Neuron (in vitro differentiated cells): ENCODE measurements at regions not wholly inside any gene's neighbourhood (a gene's known extent, or its start where the extent isn't known, plus 50 kb on each side); places are given as distances from the start of the nearest gene placed in this dataset.
"Not testable (repeated sequence)": the region's sequence is repeated elsewhere in the genome, so short reads cannot be mapped to it uniquely, and the experiment has no call there.

Source experiments
- H2AFZ ChIP-seq: one replicate; pipeline ENCODE4 v1.6.1; 2013; ENCODE audit warnings: low read depth, mild to moderate bottlenecking, inconsistent platforms, low read length, moderate library complexity
- H3K27me3 ChIP-seq: one replicate; pipeline ENCODE4 v1.6.1; 2013; ENCODE audit warnings: low read length; ENCODE audit not compliant: insufficient read depth
- H3K36me3 ChIP-seq: one replicate; pipeline ENCODE4 v1.6.1; 2013; ENCODE audit warnings: low read length; ENCODE audit not compliant: insufficient read depth
- H3K4me1 ChIP-seq: one replicate; pipeline ENCODE4 v1.6.1; 2013; ENCODE audit warnings: low read length; ENCODE audit not compliant: insufficient read depth
- H3K4me3 ChIP-seq: 2 replicates; pipeline ENCODE4 v1.5.1; 2013; ENCODE audit warnings: mild to moderate bottlenecking, low read length, moderate library complexity
- H3K9me3 ChIP-seq: one replicate; pipeline ENCODE4 v1.6.1; 2013; ENCODE audit warnings: low read length

GRCh38 chr5:130479045-130479804, 575.0 kb downstream of the CHSY3 start:
- no peaks in the 10 kb centered on the region for H3K27me3 ChIP-seq
- H3K36me3 ChIP-seq, result no peaks in the 10 kb centered on the region
- H3K4me3 ChIP-seq, result no peak overlapping the region
- H3K9me3 ChIP-seq, result no peaks in the 10 kb centered on the region
- no peaks in the 10 kb centered on the region for H3K4me1 ChIP-seq
- no peak overlapping the region for H2AFZ ChIP-seq

GRCh38 chr5:130476325-130476724, 572.1 kb downstream of the CHSY3 start:
- no peaks in the 10 kb centered on the region for H3K4me1 ChIP-seq
- no peak overlapping the region for H3K4me3 ChIP-seq
- no peaks in the 10 kb centered on the region for H3K36me3 ChIP-seq
- H2AFZ ChIP-seq, result no peak overlapping the region
- no peaks in the 10 kb centered on the region for H3K9me3 ChIP-seq
- no peaks in the 10 kb centered on the region for H3K27me3 ChIP-seq

- Histone ChIP-seq H3K36me3 (no peaks in the 10 kb centered on the region), H3K9me3 (no peaks in the 10 kb centered on the region), H3K4me3 (no peak overlapping the region), H3K27me3 (no peaks in the 10 kb centered on the region), H2AFZ (no peak overlapping the region), H3K4me1 (no peaks in the 10 kb centered on the region)
Observed at GRCh38 chr5:130462516-130462915, 558.3 kb downstream of the CHSY3 start.

- no peak overlapping the region for H3K4me3 ChIP-seq
- no peaks in the 10 kb centered on the region for H3K27me3 ChIP-seq
- H3K4me1 ChIP-seq, result no peaks in the 10 kb centered on the region
- H3K36me3 ChIP-seq, result no peaks in the 10 kb centered on the region
- H3K9me3 ChIP-seq, result no peaks in the 10 kb centered on the region
- no peak overlapping the region for H2AFZ ChIP-seq
Observed at GRCh38 chr5:130455175-130455574, 550.9 kb downstream of the CHSY3 start.

GRCh38 chr5:130452744-130453143, 548.5 kb downstream of the CHSY3 start:
- no peaks in the 10 kb centered on the region for H3K36me3 ChIP-seq
- H3K27me3 ChIP-seq, result no peaks in the 10 kb centered on the region
- H3K4me3 ChIP-seq, result no peak overlapping the region
- no peaks in the 10 kb centered on the region for H3K9me3 ChIP-seq
- no peaks in the 10 kb centered on the region for H3K4me1 ChIP-seq
- H2AFZ ChIP-seq, result no peak overlapping the region

GRCh38 chr5:130436430-130436829, 532.2 kb downstream of the CHSY3 start:
- Histone ChIP-seq H3K27me3 (no peaks in the 10 kb centered on the region), H2AFZ (no peak overlapping the region), H3K9me3 (no peaks in the 10 kb centered on the region), H3K4me3 (no peak overlapping the region), H3K4me1 (no peaks in the 10 kb centered on the region), H3K36me3 (no peaks in the 10 kb centered on the region)

GRCh38 chr5:130427222-130427955, 523.1 kb downstream of the CHSY3 start:
- no peaks in the 10 kb centered on the region for H3K36me3 ChIP-seq
- H3K9me3 ChIP-seq, result no peaks in the 10 kb centered on the region
- H3K4me3 ChIP-seq, result no peak overlapping the region
- H3K27me3 ChIP-seq, result no peaks in the 10 kb centered on the region
- no peaks in the 10 kb centered on the region for H3K4me1 ChIP-seq
- H2AFZ ChIP-seq, result no peak overlapping the region

- H3K4me3 ChIP-seq, result no peak overlapping the region
- no peak overlapping the region for H2AFZ ChIP-seq
- no peaks in the 10 kb centered on the region for H3K36me3 ChIP-seq
- no peaks in the 10 kb centered on the region for H3K9me3 ChIP-seq
- no peaks in the 10 kb centered on the region for H3K27me3 ChIP-seq
- H3K4me1 ChIP-seq, result no peaks in the 10 kb centered on the region
Observed at GRCh38 chr5:130425424-130425823, 521.2 kb downstream of the CHSY3 start.

GRCh38 chr5:130424341-130424740, 520.1 kb downstream of the CHSY3 start:
- Histone ChIP-seq H3K36me3 (no peaks in the 10 kb centered on the region), H3K27me3 (no peaks in the 10 kb centered on the region), H3K4me1 (no peaks in the 10 kb centered on the region), H2AFZ (no peak overlapping the region), H3K9me3 (no peaks in the 10 kb centered on the region), H3K4me3 (no peak overlapping the region)

- Histone ChIP-seq H3K27me3 (no peaks in the 10 kb centered on the region), H3K36me3 (no peaks in the 10 kb centered on the region), H3K4me1 (no peaks in the 10 kb centered on the region), H3K4me3 (no peak overlapping the region), H3K9me3 (no peaks in the 10 kb centered on the region), H2AFZ (no peak overlapping the region)
Observed at GRCh38 chr5:130402906-130403305, 498.6 kb downstream of the CHSY3 start.

- no peaks in the 10 kb centered on the region for H3K27me3 ChIP-seq
- H3K4me1 ChIP-seq, result no peaks in the 10 kb centered on the region
- no peaks in the 10 kb centered on the region for H3K36me3 ChIP-seq
- no peaks in the 10 kb centered on the region for H3K9me3 ChIP-seq
- no peak overlapping the region for H3K4me3 ChIP-seq
- H2AFZ ChIP-seq, result no peak overlapping the region
Observed at GRCh38 chr5:130400091-130400490, 495.8 kb downstream of the CHSY3 start.

GRCh38 chr5:130398825-130399224, 494.6 kb downstream of the CHSY3 start:
- H3K27me3 ChIP-seq, result no peaks in the 10 kb centered on the region
- H2AFZ ChIP-seq, result no peak overlapping the region
- H3K4me1 ChIP-seq, result no peaks in the 10 kb centered on the region
- H3K4me3 ChIP-seq, result no peak overlapping the region
- H3K9me3 ChIP-seq, result no peaks in the 10 kb centered on the region
- H3K36me3 ChIP-seq, result no peaks in the 10 kb centered on the region

- not testable (repeated sequence) for H3K4me1 ChIP-seq, H3K36me3 ChIP-seq, H3K27me3 ChIP-seq, H3K9me3 ChIP-seq, H2AFZ ChIP-seq, H3K4me3 ChIP-seq
Observed at GRCh38 chr5:130397727-130398126, 493.5 kb downstream of the CHSY3 start.
